PC-3 (cell line): ENCODE measurements at regions not wholly inside any gene's neighbourhood (a gene's known extent, or its start where the extent isn't known, plus 50 kb on each side); places are given as distances from the start of the nearest gene placed in this dataset.

Experiments used
- ATAC-seq: fragments of 200-7000 bp; cut with Tn5 transposase; 2 replicates; pipeline ENCODE4 v1.9.1; 2020; ENCODE audit warnings: mild to moderate bottlenecking, moderate library complexity
- BruUV-seq: library from RNA; stranded (reverse); fragments of 400-500 nt; replicated peaks from 2 replicates; lab custom pipeline; 2021; lab: Mats Ljungman, UMichigan
- CTCF ChIA-PET: fragments of 300-600 bp; sonication (Branson Sonifier 250); formaldehyde crosslinking; loops from one replicate; lab custom pipeline; 2022; ENCODE audit warnings: antibody characterized with exemption; lab: Charles Lee
- POLR2A ChIA-PET: fragments of 300-600 bp; sonication (Branson Sonifier 250); formaldehyde crosslinking; loops from one replicate; lab custom pipeline; 2022; ENCODE audit warnings: antibody characterized with exemption; ENCODE audit not compliant: unreplicated experiment; lab: Charles Lee
- DNase-seq: peaks from one replicate; pipeline ENCODE4 v3.0.0-alpha.2; 2015
- H2AFZ ChIP-seq: fragments of 300-600 bp; sonication (generic); 2 replicates; pipeline ENCODE4 v1.6.0; 2016; ENCODE audit warnings: antibody characterized with exemption, low read length
- H3F3A ChIP-seq: fragments of 300-600 bp; sonication (generic); one replicate; pipeline ENCODE4 v1.6.0; 2017; ENCODE audit warnings: antibody characterized with exemption, low read length, control low read depth, mild to moderate bottlenecking; ENCODE audit not compliant: unreplicated experiment
- H3K27ac ChIP-seq: fragments of 300-600 bp; sonication (generic); 2 replicates; pipeline ENCODE4 v1.5.1; 2016; ENCODE audit warnings: mild to moderate bottlenecking, low read length
- H3K27me3 ChIP-seq: fragments of 300-600 bp; sonication (generic); 2 replicates; pipeline ENCODE4 v1.6.1; 2016; ENCODE audit warnings: low read length, mixed read lengths
- H3K36me3 ChIP-seq: fragments of 300-600 bp; sonication (generic); 2 replicates; pipeline ENCODE4 v1.6.1; 2016; ENCODE audit warnings: low read depth, mixed run types, low read length, mixed read lengths
- H3K4me1 ChIP-seq: fragments of 300-600 bp; sonication (generic); 2 replicates; pipeline ENCODE4 v1.5.1; 2016; ENCODE audit warnings: low read length; ENCODE audit not compliant: insufficient read depth
- H3K4me2 ChIP-seq: fragments of 300-600 bp; sonication (generic); 2 replicates; pipeline ENCODE4 v1.6.0; 2016; ENCODE audit warnings: low read length
- H3K4me3 ChIP-seq: fragments of 300-600 bp; sonication (generic); 2 replicates; pipeline ENCODE4 v1.5.1; 2016; ENCODE audit warnings: mild to moderate bottlenecking, low read length, mixed read lengths
- H3K79me2 ChIP-seq: fragments of 300-600 bp; sonication (generic); 2 replicates; pipeline ENCODE4 v1.6.1; 2017; ENCODE audit warnings: low read length, mixed read lengths
- H3K9ac ChIP-seq: fragments of 300-600 bp; sonication (generic); 2 replicates; pipeline ENCODE4 v1.6.0; 2016; ENCODE audit warnings: mild to moderate bottlenecking, low read length
- H3K9me2 ChIP-seq: fragments of 300-600 bp; sonication (generic); replicated peaks from 2 replicates; pipeline ENCODE4 v1.6.1; 2016; ENCODE audit warnings: mixed run types, low read length, mixed read lengths
- H3K9me3 ChIP-seq: fragments of 300-600 bp; sonication (generic); 2 replicates; pipeline ENCODE4 v1.6.1; 2016; ENCODE audit warnings: low read length, mixed read lengths
- H4K20me1 ChIP-seq: fragments of 300-600 bp; sonication (generic); 2 replicates; pipeline ENCODE4 v1.6.1; 2016; ENCODE audit warnings: low read length, mixed read lengths
- CTCF ChIP-seq: fragments of 300-600 bp; sonication (generic); conservative IDR thresholded peaks from 2 replicates; pipeline ENCODE4 v1.5.1; 2017; ENCODE audit warnings: antibody characterized with exemption, low read depth, mild to moderate bottlenecking, low read length
- EZH2 ChIP-seq: fragments of 300-600 bp; sonication (generic); IDR thresholded peaks from one replicate; pipeline ENCODE4 v1.6.1; 2017; ENCODE audit warnings: antibody characterized with exemption, mild to moderate bottlenecking, low read length; ENCODE audit not compliant: unreplicated experiment
- EZH2phosphoT487 ChIP-seq: fragments of 300-600 bp; sonication (generic); IDR thresholded peaks from 2 replicates; pipeline ENCODE4 v1.6.1; 2018; ENCODE audit warnings: mild to moderate bottlenecking, antibody characterized with exemption, low read length, borderline replicate concordance
- intact Hi-C: fragments of 100-400 bp; cut with micrococcal nuclease; formaldehyde crosslinking; loops from 2 replicates; pipeline ENCODE4 v1.9.0; 2023

- TF ChIP-seq EZH2phosphoT487 (no peak), EZH2 (no peak), CTCF (no peak)
- BruUV-seq: no TSS peak
Observed at GRCh38 chr6:167745670-167746389, 80.9 kb upstream of the AFDN start.

GRCh38 chr6:167746390-167746907 lies 80.3 kb upstream of the AFDN start:
- Histone ChIP-seq H3K27ac (no peak overlapping the region), H3K9me3 (no peaks in the 10 kb centered on the region), H3K36me3 (no peaks in the 10 kb centered on the region), H3K27me3 (peaks cover 16% of the 10 kb centered on the region), H3K4me3 (no peak overlapping the region), H4K20me1 (no peaks in the 10 kb centered on the region), H3K9me2 (no peaks in the 10 kb centered on the region), H2AFZ (no peak overlapping the region), H3K4me2 (no peak overlapping the region), H3K4me1 (peaks cover 5% of the 10 kb centered on the region; the same call in 1 of the 2 replicates), H3K9ac (no peak overlapping the region), H3F3A (no peaks in the 10 kb centered on the region), H3K79me2 (no peaks in the 10 kb centered on the region)
- ATAC-seq (no peak), DNase-seq (no peak)
- intact Hi-C loops: no loop called here
- POLR2A ChIA-PET: no interaction called here
- CTCF ChIA-PET: no interaction called here
- no peak for TF ChIP-seq EZH2
- TF ChIP-seq CTCF: no peak
- TF ChIP-seq EZH2phosphoT487: no peak
- BruUV-seq: no TSS peak

More at GRCh38 chr6:167745670-167746389, 80.9 kb upstream of the AFDN start:
- intact Hi-C loops: no loop called here
- Histone ChIP-seq H3K4me2 (no peak overlapping the region), H3K4me3 (no peak overlapping the region), H3K79me2 (no peaks in the 10 kb centered on the region), H3F3A (no peaks in the 10 kb centered on the region), H3K9me3 (no peaks in the 10 kb centered on the region), H4K20me1 (no peaks in the 10 kb centered on the region), H3K4me1 (no peaks in the 10 kb centered on the region), H3K27me3 (peaks cover 16% of the 10 kb centered on the region), H3K36me3 (no peaks in the 10 kb centered on the region), H2AFZ (no peak overlapping the region), H3K9ac (no peak overlapping the region), H3K27ac (no peak overlapping the region), H3K9me2 (no peaks in the 10 kb centered on the region)
- no peak for DNase-seq
- CTCF ChIA-PET: no interaction called here
- POLR2A ChIA-PET: no interaction called here
- no peak for ATAC-seq

GRCh38 chr6:167746975-167747374 lies 79.7 kb upstream of the AFDN start:
- no peaks in the 10 kb centered on the region for H3K79me2 ChIP-seq
- no peak for ATAC-seq
- no peak overlapping the region for H3K9ac ChIP-seq
- no peak overlapping the region for H2AFZ ChIP-seq
- intact Hi-C loops: no loop called here
- no peaks in the 10 kb centered on the region for H4K20me1 ChIP-seq
- no peak overlapping the region for H3K4me2 ChIP-seq
- no TSS peak for BruUV-seq
- POLR2A ChIA-PET: no interaction called here
- H3K27me3 ChIP-seq: peaks cover 16% of the 10 kb centered on the region
- CTCF ChIA-PET: no interaction called here
- TF ChIP-seq EZH2phosphoT487 (no peak), CTCF (no peak), EZH2 (no peak)
- no peaks in the 10 kb centered on the region for H3K9me2 ChIP-seq
- H3F3A ChIP-seq: no peaks in the 10 kb centered on the region
- H3K4me1 ChIP-seq: peaks cover 6% of the 10 kb centered on the region; the same call in 1 of the 2 replicates
- H3K36me3 ChIP-seq: no peaks in the 10 kb centered on the region
- H3K27ac ChIP-seq: no peak overlapping the region
- H3K4me3 ChIP-seq: no peak overlapping the region
- no peak for DNase-seq
- no peaks in the 10 kb centered on the region for H3K9me3 ChIP-seq
